Right ventricle myocardium inferior (tissue), 1 donor: ENCODE measurements at regions not wholly inside any gene's neighbourhood (a gene's known extent, or its start where the extent isn't known, plus 50 kb on each side); places are given as distances from the start of the nearest gene placed in this dataset.
"Not testable (repeated sequence)": the region's sequence is repeated elsewhere in the genome, so short reads cannot be mapped to it uniquely, and the experiment has no call there.

Experiments
- ATAC-seq: fragments of 200-7000 bp; cut with Tn5 transposase; one replicate; pipeline ENCODE4 v1.9.1; 2020; ENCODE audit warnings: mild to moderate bottlenecking, moderate library complexity
- DNase-seq: peaks from one replicate; pipeline ENCODE4 v3.0.0; 2021; ENCODE audit errors: missing footprints
- intact Hi-C: fragments of 100-400 bp; cut with DNase I; formaldehyde crosslinking; loops from one replicate; pipeline ENCODE4 v1.11.0; 2022
- donor health status: DM: no; HTN: yes; CAD: no; lungs with severe emphysema.

DNA sequence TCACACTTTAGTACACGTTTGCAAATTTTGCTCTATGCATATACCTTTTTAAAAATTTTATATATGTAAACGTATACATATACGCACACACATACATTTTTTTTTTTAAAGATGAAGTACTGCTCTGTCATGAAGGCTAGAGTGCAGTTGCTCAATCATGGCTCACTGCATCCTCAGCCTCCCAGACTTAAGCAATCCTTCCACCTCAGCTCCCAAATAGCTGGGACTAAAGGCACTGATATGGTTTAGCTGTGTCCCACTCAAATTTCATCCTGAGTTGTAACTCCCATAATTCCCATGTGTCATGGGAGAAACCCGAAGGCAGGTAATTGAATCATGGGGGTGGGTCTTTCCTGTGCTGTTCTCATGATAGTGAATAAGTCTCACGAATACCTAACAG is 220.8 kb upstream of the CAND1 start:
- intact Hi-C loops = no loop called here

DNA sequence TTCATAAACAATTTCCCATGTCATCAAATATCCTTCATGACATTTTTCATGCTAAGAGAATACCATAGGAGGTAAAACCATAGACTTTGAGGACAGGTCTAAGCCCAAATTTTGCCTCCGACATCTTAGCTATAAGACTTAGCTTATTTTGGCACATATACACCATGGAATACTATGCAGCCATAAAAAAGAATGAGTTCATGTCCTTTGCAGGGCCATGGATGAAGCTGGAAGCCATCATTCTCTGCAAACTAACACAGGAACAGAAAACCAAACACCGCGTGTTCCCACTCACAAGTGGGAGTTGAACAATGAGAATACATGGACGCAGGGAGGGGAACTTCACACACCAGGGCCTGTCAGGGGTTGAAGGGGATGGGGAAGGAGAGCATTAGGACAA is 220.0 kb upstream of the CAND1 start:
- DNase-seq, ATAC-seq, intact Hi-C loops: not testable (repeated sequence)

More for the DNA sequence above, 220.8 kb upstream of the CAND1 start:
- no peak for ATAC-seq
- DNase-seq = no peak

DNA sequence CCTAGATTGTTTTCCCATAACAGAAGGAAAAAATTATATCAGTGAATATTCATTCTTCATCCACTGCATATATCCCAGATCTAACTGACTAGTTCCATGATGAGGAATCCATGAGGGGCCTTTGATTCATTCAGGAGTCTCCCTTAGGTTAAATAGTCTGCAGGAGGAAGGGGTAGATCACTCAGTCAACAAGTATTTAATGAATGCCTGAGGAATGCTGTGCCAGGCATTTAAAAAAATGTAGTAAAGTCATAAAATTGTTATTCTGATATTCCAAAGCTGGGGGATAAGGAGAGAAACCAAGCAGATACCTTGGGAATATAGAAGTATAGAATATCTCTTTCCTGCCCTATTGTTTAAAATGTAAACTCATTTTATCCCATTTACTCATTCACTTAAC is 216.2 kb upstream of the CAND1 start:
- intact Hi-C loops = no loop called here
- ATAC-seq = no peak
- DNase-seq = no peak

DNA sequence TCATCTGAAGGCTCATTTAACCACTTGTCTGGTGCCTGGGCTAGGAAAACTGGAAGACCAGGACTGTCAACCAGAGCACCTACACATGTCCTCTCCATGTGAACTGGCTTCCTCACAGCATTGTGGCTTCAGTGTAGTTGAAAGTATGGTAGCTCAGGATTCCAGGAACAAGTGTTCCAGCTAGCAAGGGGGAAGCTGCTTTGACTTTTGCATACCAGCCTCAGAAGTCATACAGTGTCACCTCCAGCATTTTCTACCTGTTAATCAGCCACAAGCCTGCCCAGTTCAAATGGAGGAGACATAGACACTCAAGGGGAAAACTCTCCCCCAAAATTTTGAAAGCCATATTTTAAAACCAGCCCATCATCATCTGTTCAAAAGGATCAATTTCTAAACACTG is 212.8 kb upstream of the CAND1 start:
- ATAC-seq (no peak), DNase-seq (no peak)
- intact Hi-C loops = no loop called here

DNA sequence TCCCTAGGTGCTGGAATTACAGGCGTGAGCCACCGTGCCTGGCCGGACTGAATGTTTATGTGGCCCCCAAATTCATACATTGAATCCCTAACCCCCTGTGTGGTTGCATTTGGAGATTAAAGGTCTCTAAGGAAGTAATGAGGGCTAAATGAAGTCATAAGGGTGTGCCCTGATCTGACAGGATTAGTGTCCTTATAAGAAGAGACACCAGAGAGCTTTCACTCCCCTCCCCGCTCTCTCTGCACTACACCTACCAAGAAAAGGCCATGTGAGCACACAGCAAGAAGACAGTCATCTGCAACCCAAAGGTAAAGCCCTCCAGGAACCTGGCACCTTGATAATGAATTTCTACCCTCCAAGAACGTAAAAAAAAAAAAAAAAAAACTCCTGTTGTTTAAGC is 212.1 kb upstream of the CAND1 start:
- intact Hi-C loops = no loop called here
- no peak for DNase-seq
- ATAC-seq = no peak

DNA sequence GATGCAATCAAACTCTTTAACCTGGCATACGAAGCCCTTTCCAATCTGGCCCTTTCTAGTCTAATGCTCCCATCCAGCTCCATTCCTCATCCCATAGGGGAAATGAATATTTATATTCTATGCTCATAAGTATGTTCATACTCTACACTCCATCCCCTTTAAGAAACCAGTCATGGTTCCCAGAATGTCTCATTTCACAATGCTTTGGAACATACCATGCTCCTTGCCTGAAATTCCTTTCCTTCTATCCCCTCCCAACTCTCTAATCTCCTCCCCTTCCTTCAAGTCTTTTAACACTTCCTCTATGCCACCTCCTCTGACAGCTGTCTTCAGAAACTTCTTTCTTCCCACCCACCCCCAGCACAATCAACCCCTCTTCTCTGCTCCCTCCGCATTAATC is 207.0 kb upstream of the CAND1 start:
- intact Hi-C loops = no loop called here
- ATAC-seq = no peak
- DNase-seq = no peak

DNA sequence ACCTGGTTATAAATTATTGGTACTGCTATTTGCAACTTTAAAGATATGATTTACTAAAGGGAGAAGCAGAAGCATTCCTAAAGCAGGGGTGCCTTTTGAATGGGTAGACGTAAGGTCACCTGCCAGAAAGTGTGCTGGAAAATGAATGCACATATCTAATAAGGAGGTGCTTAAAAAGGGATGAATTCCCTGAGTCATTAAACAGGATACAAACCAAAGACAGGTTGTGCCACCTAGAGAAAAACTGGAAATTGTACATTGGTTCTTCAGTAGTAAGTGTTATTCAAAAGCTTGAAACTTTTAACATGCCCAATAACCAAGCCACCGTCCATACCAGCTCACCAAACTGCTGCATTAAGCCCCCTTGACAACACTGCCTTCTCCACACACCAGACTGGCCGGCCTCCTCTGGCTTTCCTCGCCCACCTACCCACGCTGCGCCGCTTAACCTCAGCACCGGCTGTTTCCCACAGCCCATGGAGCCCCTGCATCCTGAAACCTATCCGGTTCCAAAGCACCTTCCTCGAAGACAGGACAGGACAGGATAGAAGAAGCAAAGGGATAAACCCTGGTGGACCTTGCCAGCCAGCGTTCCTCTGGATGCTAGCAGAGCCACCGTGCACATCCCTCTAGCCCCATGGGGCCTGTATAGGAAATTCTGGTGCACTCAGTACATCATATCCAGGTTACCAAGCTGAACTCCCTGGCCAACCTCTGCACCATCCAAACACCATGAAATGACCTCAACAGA is 201.5 kb upstream of the CAND1 start:
- intact Hi-C loops = no loop called here
- DNase-seq (no peak), ATAC-seq (no peak)

DNA sequence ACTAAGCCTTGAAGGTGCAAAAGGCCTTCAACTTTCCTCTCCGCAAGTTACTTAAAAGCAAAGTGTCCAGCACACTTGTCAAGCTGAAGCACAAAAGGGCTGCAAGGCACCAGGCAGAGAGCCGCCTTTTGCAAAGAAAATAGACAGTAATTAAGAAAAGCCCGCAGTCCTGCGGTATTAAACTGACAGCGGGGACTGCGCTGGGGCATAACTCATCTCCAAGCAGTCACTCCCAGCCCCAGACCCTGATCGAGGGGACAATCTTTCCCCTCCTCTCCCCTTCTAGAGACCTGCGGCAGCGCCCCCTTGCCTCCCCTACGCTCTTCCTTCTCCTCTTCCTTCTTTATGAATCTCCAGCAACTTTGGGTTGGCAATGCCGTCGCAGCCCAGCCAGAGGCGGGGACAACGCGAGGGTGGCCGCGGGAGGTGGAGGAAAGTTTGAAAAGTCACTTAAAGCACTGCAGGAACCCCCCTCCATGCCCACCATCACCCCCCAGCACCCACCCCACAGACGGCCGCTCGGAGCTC is 200.9 kb upstream of the CAND1 start:
- no peak for ATAC-seq

DNA sequence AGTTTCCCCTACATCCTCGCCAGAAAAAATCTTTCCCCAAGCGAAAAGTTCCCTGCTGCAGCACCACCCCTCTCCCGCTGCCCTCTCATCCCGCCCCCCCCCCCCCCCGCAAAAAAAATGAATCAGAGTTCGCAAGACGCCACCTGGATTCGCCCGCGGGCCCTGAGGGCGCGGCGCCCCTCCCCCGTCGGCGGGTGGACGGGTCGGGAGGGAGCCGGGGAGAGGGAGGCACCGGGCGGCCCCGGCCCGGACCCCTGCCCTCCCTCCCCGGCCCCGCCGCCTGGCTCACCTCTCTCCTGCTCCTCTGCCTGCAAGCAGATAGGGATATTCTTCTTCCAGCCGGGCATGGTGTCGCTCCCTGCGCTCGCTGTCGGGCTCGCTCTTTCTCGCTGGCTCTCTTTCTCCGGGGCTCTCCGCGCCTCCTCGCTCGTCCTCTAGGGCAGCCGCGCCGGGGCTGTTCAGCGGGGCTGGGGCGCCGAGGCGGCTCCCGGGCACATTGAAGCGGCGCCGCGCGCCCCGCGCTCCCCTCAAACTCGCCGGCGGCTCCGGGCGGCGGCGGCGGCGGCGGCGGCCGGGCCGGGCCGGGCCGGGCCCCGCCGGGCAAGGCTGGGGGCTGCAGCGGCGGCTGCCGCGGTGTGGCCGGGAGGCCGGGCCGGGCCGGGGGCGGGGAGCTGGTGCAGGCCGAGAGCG is 200.3 kb upstream of the CAND1 start:
- ATAC-seq = peak; percentile 19
- intact Hi-C loops = no loop called here
- DNase-seq = peak; percentile 57

More for the DNA sequence above, 200.9 kb upstream of the CAND1 start:
- intact Hi-C loops = no loop called here
- DNase-seq = peak; percentile 62

DNA sequence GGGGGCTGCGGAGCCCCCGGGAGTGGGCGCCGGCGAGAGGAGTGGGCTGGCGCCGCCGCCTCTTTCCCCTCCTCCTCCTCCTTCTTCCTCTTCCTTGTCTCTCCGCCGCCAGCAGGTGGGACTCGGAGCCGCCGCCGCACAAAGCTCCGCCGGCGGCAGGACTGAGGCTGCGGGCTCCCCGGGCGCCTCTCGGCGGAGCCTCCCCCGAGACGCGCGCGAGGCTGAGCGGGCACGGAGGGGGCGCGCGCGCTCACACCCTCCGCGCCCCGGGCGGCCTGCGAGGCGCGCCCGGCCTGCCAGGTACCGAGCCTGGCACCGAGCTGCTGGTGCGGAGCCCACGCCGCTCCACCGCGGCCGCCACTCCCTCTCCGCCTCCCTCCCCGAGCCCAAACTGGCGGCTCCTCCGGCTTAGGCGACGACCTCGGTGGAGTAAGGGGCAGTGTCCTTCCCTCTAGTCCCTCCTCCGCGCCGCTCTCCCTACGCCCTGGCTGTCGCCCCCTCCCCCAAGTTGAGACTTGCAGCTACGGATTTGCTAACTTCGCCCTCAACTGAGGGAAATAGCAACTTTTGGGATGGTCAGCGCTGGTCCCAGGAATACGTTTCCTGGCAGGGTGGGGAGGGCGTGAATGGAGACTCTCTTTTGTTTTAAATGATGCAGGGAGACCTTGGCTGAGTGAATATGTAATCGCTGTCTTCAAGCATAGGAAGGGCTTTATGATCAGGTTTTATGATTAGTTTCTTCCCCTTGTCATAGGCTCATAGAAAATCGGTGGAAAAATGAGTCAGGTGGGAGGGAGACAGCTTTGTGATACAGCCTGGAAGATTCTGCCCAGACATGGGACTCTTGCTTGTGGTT is 199.5 kb upstream of the CAND1 start:
- intact Hi-C loops = no loop called here
- DNase-seq (peak; percentile 72), ATAC-seq (peak; percentile 77)

DNA sequence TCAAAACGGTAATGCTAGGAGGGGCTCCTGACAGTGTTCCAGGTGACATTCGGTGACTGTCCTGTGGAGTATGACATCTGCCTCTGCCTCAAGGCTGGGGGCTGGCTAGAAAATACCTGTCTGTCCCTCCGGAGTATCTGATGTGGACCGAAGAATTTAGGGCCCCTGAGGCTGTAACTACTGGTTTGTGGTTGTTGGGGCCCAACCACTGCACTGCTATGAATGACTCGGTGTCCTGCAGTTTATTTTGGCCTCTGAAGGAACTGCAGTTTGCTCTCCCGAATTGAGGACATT is 198.9 kb upstream of the CAND1 start:
- intact Hi-C loops = no loop called here
- ATAC-seq (no peak), DNase-seq (no peak)

DNA sequence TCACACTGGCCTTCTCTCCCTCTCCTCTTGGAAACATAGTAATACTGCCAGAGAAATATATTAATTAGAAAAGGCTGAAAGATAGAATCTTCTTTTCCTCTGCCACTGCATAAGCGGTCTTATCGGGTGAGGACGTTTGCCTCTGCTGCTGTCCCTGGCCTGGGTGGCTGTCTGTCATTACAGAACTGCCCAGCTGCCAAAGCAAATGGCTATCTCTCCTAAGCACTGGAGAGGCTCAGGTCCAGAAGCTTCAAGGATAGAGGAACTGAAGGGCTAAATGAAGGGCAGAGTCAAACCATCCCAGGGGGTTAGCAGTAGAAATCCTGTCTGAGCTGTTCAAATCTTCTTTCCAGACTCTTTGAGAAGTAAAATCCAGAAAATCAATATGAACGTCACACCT is 198.6 kb upstream of the CAND1 start:
- DNase-seq = no peak
- no peak for ATAC-seq
- intact Hi-C loops = no loop called here

DNA sequence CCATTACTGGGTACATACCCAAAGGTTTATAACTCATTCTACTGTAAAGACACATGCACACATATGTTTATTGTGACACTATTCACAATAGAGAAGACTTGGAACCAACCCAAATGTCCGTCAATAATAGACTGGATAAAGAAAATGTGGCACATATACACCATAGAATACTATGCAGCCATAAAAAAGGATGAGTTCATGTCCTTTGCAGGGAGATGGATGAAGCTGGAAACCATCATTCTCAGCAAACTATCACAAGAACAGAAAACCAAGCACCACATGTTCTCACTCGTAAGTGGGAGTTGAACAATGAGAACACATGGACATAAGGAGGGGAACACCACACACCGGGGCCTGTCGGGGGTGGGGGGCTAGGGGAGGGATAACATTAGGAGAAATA is 196.9 kb upstream of the CAND1 start:
- ATAC-seq, DNase-seq, intact Hi-C loops: not testable (repeated sequence)

DNA sequence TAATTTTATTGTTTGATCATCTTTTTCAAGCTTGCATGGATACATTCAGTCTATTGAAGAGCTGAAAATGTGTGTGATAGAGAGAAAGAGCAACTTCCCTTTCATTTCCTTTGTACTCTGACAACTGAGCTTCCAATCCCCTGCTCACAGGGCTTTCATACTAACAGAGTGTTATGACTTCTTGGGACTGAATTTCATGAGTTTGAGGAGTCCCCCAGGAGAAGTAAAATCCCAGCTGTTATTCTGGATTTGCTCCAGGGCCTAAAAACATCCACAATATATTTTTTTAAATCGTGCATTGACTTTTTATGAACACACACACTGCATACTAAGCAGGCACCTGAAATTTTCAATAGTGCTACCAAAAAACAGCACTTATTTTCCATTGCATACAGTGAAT is 195.8 kb upstream of the CAND1 start:
- DNase-seq (no peak), ATAC-seq (no peak)

DNA sequence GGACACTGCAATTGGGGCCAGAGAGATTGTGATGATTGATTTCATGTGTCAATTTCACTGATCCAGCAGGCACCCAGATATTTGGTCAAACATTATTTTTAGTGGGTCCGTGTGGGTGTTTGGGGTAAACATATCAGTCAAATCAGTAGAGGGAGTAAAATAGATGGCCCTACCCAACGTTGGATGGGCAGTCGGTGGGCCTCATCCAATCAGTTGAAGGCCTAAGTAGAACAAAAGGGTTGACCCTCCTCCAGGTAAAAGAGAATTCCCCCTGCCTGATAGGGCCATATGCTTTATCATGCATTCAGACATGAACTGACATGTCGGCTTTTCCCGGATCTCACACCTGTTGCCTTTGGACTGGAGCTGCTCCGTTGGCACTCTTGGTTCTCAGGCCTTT is 195.1 kb upstream of the CAND1 start:
- intact Hi-C loops = no loop called here
- ATAC-seq = no peak

More for the DNA sequence above, 195.8 kb upstream of the CAND1 start:
- intact Hi-C loops = no loop called here

DNA sequence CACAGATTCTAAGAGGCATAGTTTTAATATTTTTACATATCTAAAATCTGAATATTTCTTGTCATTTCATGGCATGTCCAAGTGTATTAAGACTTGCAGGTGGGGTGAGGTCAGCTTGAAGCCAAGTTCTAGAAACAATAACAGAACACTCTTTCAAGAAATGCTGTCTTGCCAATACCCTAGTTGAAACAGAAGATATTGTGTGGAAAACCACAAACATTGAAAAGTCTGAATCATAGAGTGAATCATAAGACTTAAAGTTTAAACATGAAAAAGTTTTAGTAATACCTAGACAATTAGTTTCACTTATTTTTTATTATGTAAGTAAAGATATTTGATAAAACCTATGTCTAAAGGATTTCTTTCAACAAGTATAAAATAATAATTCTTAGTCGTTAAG is 191.5 kb upstream of the CAND1 start:
- no peak for ATAC-seq

More for the DNA sequence above, 195.1 kb upstream of the CAND1 start:
- peak; percentile 40 for DNase-seq

DNA sequence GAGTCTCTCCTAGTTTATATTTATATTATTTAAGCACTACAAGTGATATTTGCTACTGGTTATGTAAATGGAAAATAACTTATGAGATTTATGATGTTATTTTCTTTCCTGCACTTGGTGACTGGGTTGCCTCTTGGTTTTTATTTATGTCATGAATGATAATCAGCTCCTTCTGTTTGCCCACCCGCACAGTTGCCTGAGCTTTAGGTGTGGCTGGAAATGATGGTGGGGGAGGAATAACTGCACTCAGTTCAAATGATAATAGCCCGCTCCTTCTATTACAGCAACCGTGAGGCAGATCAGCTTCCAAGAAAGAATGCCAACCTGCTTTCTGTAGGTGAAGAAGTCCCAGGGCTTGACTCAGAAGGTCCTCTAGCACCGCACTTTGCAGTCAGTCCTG is 190.2 kb upstream of the CAND1 start:
- ATAC-seq (no peak), DNase-seq (no peak)
- intact Hi-C loops = no loop called here

More for the DNA sequence above, 191.5 kb upstream of the CAND1 start:
- intact Hi-C loops = no loop called here
- no peak for DNase-seq

DNA sequence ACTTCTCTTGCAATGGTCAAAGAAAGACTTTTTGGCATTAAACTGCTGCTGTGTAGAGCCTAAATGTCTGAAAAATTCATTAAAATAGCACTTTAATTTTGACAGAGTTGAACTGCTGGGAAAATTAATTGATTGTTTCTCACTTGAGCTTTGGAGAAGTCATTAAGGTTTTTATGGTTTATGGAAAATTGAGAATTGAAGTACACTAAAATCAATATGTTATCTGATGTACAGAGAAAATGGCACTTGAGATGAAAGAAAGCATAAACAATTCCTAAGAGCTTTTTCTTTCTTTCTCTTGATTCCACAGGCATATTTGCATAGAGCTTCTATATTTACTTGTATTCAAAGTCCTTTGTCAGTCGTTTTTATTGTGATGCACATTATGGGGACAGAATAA is 188.5 kb upstream of the CAND1 start:
- intact Hi-C loops = no loop called here
- no peak for ATAC-seq

DNA sequence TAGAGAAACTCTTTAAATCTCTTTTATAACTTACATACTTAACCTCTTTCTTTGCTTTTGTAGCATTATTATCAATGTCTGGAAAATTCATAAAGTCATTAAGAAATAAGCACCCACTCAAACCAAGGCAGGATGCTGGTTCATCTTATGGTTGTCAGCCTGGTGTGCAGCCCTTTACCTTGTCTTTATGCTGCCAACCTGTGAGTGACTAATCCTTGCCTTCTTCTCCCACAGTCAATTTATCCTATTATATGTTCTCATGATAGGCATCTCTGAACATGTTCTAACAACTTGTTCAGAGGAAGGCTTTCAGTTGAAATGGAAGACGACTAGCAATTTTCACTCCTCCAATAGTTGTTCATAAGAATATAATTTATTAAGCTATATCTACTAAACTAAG is 186.9 kb upstream of the CAND1 start:
- ATAC-seq (no peak), DNase-seq (no peak)
- intact Hi-C loops = no loop called here

More for the DNA sequence above, 188.5 kb upstream of the CAND1 start:
- no peak for DNase-seq

DNA sequence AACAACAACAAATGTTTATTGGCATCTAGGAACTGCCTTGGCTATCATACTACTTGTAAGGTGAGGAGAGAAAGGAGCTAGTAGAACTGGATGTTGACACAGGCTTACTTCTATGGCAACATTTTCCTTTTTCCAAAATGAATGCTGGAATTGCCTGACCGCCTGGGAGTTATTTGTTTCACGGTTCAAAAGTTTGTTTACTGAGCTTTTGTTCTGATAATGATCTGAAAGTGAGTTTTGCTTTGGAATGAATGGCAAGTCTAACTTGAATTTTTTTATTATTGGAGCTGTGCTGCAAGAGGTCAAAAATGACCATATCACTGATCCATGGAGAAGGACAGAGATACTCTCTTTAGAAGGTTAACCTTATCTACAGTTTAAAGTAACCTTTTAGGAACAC is 183.5 kb upstream of the CAND1 start:
- no peak for DNase-seq
- intact Hi-C loops = no loop called here
- ATAC-seq = no peak
